ENCODE measurements at regions not wholly inside any gene's neighbourhood (a gene's known extent, or its start where the extent isn't known, plus 50 kb on each side); places are given as distances from the start of the nearest gene placed in this dataset.

GRCh38 chr11:15801126-15801525, 555.2 kb downstream of the SOX6 start:
- peak overlapping the region; percentile 47 to 68 for H3K27ac ChIP-seq
- H3K4me1 ChIP-seq, result peaks cover 8 to 14% of the 10 kb centered on the region in 2 donors
- intact Hi-C loops (cut with DNase I), result no loop called here
- no peak overlapping the region for H3K4me3 ChIP-seq
- no peak for TF ChIP-seq CTCF (IDR thresholded peaks at IDR 0.05)
- no peak for DNase-seq (ENCODE audit: low spot score in 2 of 2)
- H3K9me3 ChIP-seq, result no peaks in the 10 kb centered on the region
- no peaks in the 10 kb centered on the region for H3K27me3 ChIP-seq
- no peaks in the 10 kb centered on the region for H3K36me3 ChIP-seq

GRCh38 chr11:15801616-15802015, 554.7 kb downstream of the SOX6 start:
- DNase-seq (ENCODE audit: low spot score in 2 of 2), result no peak
- H3K27me3 ChIP-seq, result no peaks in the 10 kb centered on the region
- H3K36me3 ChIP-seq, result no peaks in the 10 kb centered on the region
- H3K4me3 ChIP-seq, result no peak overlapping the region
- TF ChIP-seq CTCF (IDR thresholded peaks at IDR 0.05), result no peak
- peak overlapping the region; percentile 47 to 68 for H3K27ac ChIP-seq
- H3K4me1 ChIP-seq, result peaks cover 8 to 14% of the 10 kb centered on the region in 2 donors
- H3K9me3 ChIP-seq, result no peaks in the 10 kb centered on the region
- intact Hi-C loops (cut with DNase I), result no loop called here

- intact Hi-C loops (cut with DNase I), result no loop called here
- H3K27ac ChIP-seq, result no peak overlapping the region
- no peak overlapping the region for H3K4me3 ChIP-seq
- peaks cover 8 to 11% of the 10 kb centered on the region in 2 donors for H3K4me1 ChIP-seq
- no peaks in the 10 kb centered on the region for H3K27me3 ChIP-seq
- H3K36me3 ChIP-seq, result no peaks in the 10 kb centered on the region
- TF ChIP-seq CTCF (IDR thresholded peaks at IDR 0.05), result no peak
- H3K9me3 ChIP-seq, result no peaks in the 10 kb centered on the region
- DNase-seq (ENCODE audit: low spot score in 2 of 2), result no peak
Observed at GRCh38 chr11:15805726-15806125, 550.6 kb downstream of the SOX6 start.

GRCh38 chr11:15806217-15806616, 550.1 kb downstream of the SOX6 start:
- intact Hi-C loops (cut with DNase I), result no loop called here
- H3K27ac ChIP-seq, result no peak overlapping the region
- no peak for DNase-seq (ENCODE audit: low spot score in 2 of 2)

GRCh38 chr11:15807827-15808226, 548.5 kb downstream of the SOX6 start:
- no peaks in the 10 kb centered on the region for H3K4me1 ChIP-seq
- no peak overlapping the region for H3K4me3 ChIP-seq
- no peaks in the 10 kb centered on the region for H3K36me3 ChIP-seq
- no peaks in the 10 kb centered on the region for H3K27me3 ChIP-seq
- intact Hi-C loops (cut with DNase I), result no loop called here
- H3K27ac ChIP-seq, result no peak overlapping the region
- no peak for DNase-seq (ENCODE audit: low spot score in 2 of 2)
- no peaks in the 10 kb centered on the region for H3K9me3 ChIP-seq
- TF ChIP-seq CTCF (IDR thresholded peaks at IDR 0.05), result no peak

More at GRCh38 chr11:15806217-15806616, 550.1 kb downstream of the SOX6 start:
- no peaks in the 10 kb centered on the region for H3K27me3 ChIP-seq
- H3K4me1 ChIP-seq, result peaks cover 5 to 7% of the 10 kb centered on the region in 2 donors
- H3K4me3 ChIP-seq, result no peak overlapping the region
- TF ChIP-seq CTCF (IDR thresholded peaks at IDR 0.05), result no peak
- H3K36me3 ChIP-seq, result no peaks in the 10 kb centered on the region
- H3K9me3 ChIP-seq, result no peaks in the 10 kb centered on the region

GRCh38 chr11:15810082-15810481, 546.3 kb downstream of the SOX6 start:
- intact Hi-C loops (cut with DNase I), result loop anchor here (10.0 kb wide), 1 partner anchor 155 kb away; no protein-coding TSS in a partner anchor
- DNase-seq (ENCODE audit: low spot score in 2 of 2), result no peak
- no peak for TF ChIP-seq CTCF (IDR thresholded peaks at IDR 0.05)
- Histone ChIP-seq H3K9me3 (no peaks in the 10 kb centered on the region), H3K27ac (no peak overlapping the region), H3K27me3 (no peaks in the 10 kb centered on the region), H3K4me1 (no peaks in the 10 kb centered on the region), H3K36me3 (no peaks in the 10 kb centered on the region), H3K4me3 (no peak overlapping the region)

All from ascending aorta (tissue), 2 donors.